ENCODE measurements at regions not wholly inside any gene's neighbourhood (a gene's known extent, or its start where the extent isn't known, plus 50 kb on each side); places are given as distances from the start of the nearest gene placed in this dataset.

DNA sequence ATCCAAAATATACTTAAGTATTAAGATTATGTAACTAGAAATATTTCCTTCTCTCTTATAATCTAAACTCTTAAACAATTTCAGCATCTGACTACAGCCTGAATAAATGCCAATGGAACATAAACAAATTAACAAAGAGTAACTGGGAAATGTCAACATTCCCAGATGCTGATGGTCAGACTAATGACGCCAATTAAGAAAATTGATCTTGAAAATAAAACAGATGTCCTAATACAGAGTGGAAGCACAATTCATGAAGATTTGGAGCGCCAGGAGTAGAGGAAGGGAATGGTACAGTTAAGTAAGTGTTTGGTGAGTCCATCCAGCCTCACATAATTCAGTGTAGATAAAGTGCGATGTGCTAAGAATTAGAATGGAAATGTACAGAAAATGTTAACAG lies 203.7 kb upstream of the NWD2 start:
- no peak for FAIRE-seq
- ChIA-PET CTCF (no interaction called here), POLR2A (no interaction called here)
- 48% methylated on average over 3 of the region's 3 CpGs for WGBS (ENCODE audit: missing lambda C conversion rate)
- no peak for TF ChIP-seq PHF8 (IDR thresholded peaks at IDR 0.05; ENCODE audit: borderline replicate concordance, low read depth)
- no peak for TF ChIP-seq TFCP2L1 (CRISPR knock-in tag; IDR thresholded peaks at IDR 0.05)
- TF ChIP-seq CHD2 (IDR thresholded peaks at IDR 0.05; ENCODE audit: low read length, partially characterized antibody): no peak
- TF ChIP-seq, protein P1, sequence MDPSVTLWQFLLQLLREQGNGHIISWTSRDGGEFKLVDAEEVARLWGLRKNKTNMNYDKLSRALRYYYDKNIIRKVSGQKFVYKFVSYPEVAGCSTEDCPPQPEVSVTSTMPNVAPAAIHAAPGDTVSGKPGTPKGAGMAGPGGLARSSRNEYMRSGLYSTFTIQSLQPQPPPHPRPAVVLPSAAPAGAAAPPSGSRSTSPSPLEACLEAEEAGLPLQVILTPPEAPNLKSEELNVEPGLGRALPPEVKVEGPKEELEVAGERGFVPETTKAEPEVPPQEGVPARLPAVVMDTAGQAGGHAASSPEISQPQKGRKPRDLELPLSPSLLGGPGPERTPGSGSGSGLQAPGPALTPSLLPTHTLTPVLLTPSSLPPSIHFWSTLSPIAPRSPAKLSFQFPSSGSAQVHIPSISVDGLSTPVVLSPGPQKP (IDR thresholded peaks at IDR 0.05; ENCODE audit: low read depth, low read length): no peak
- TF ChIP-seq USF2 (IDR thresholded peaks at IDR 0.05): no peak
- TF ChIP-seq HEYL (CRISPR knock-in tag; IDR thresholded peaks at IDR 0.05): no peak
- TF ChIP-seq RARB (CRISPR knock-in tag; IDR thresholded peaks at IDR 0.05): no peak
- no peak for TF ChIP-seq HOXB13 (CRISPR knock-in tag; IDR thresholded peaks at IDR 0.05; ENCODE audit: low read depth)
- no peak for TF ChIP-seq RNF2 (IDR thresholded peaks at IDR 0.05; ENCODE audit: borderline replicate concordance, low read depth)
- no peak for TF ChIP-seq FOSB (CRISPR knock-in tag; IDR thresholded peaks at IDR 0.05)
- no peak for TF ChIP-seq HOXB5 (CRISPR knock-in tag; IDR thresholded peaks at IDR 0.05)
- no peak for TF ChIP-seq BCL3 (IDR thresholded peaks at IDR 0.05)
- no peak for TF ChIP-seq FOSL2 (IDR thresholded peaks at IDR 0.05)
- TF ChIP-seq FOSL2 (CRISPR knock-in tag; IDR thresholded peaks at IDR 0.05): no peak
- TF ChIP-seq POLR2AphosphoS2 (conservative IDR thresholded peaks at IDR 0.05; ENCODE audit: low read length): no peak
- no peak for TF ChIP-seq SREBF2 (IDR thresholded peaks at IDR 0.05)
- no peak for TF ChIP-seq ESRRA (IDR thresholded peaks at IDR 0.05; ENCODE audit: borderline replicate concordance, low read length)
- no peak for TF ChIP-seq KDM1A (IDR thresholded peaks at IDR 0.05; ENCODE audit: low read depth)
- TF ChIP-seq CEBPB (IDR thresholded peaks at IDR 0.05): no peak
- no peaks in the 10 kb centered on the region for H3K4me1 ChIP-seq
- DNase-seq (ENCODE audit: low read depth in 1 of 2, low spot score in 1 of 2): no peak
- no peaks in the 10 kb centered on the region for H3K9me3 ChIP-seq
- no peak overlapping the region for H3K4me2 ChIP-seq
- no peak for ATAC-seq
- H3K4me3 ChIP-seq: no peak overlapping the region
- H3K27ac ChIP-seq: no peak overlapping the region

GRCh38 chr4:37043342-37043741 lies 201.2 kb upstream of the NWD2 start:
- CTCF ChIA-PET: no interaction called here
- no peak overlapping the region for H3K4me2 ChIP-seq
- ATAC-seq: no peak
- POLR2A ChIA-PET: no interaction called here
- no peak for FAIRE-seq
- 46% methylated on average over 2 of the region's 2 CpGs for WGBS (ENCODE audit: missing lambda C conversion rate)
- no peak for TF ChIP-seq RAD21 (conservative IDR thresholded peaks at IDR 0.05 in 1 of 2, IDR thresholded peaks at IDR 0.05 in 1 of 2)
- no peak for TF ChIP-seq MAFK (IDR thresholded peaks at IDR 0.05; ENCODE audit: partially characterized antibody)
- TF ChIP-seq EHMT2 (IDR thresholded peaks at IDR 0.05; ENCODE audit: low read depth): no peak
- TF ChIP-seq FOSL2 (IDR thresholded peaks at IDR 0.05): no peak
- TF ChIP-seq FOSL2 (CRISPR knock-in tag; IDR thresholded peaks at IDR 0.05): no peak
- no peak for TF ChIP-seq PBX3 (IDR thresholded peaks at IDR 0.05)
- no peak for TF ChIP-seq CBX8 (IDR thresholded peaks at IDR 0.05)
- TF ChIP-seq, protein P2, sequence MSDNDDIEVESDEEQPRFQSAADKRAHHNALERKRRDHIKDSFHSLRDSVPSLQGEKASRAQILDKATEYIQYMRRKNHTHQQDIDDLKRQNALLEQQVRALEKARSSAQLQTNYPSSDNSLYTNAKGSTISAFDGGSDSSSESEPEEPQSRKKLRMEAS (IDR thresholded peaks at IDR 0.05): no peak
- TF ChIP-seq RARB (CRISPR knock-in tag; IDR thresholded peaks at IDR 0.05): no peak
- TF ChIP-seq CHD2 (IDR thresholded peaks at IDR 0.05; ENCODE audit: low read length, partially characterized antibody): no peak
- TF ChIP-seq KDM5A (IDR thresholded peaks at IDR 0.05): no peak
- TF ChIP-seq NPAS2 (CRISPR knock-in tag; IDR thresholded peaks at IDR 0.05; ENCODE audit: borderline replicate concordance): no peak
- no peaks in the 10 kb centered on the region for H3K9me3 ChIP-seq
- H3K4me3 ChIP-seq: no peak overlapping the region
- H3K27ac ChIP-seq: no peak overlapping the region
- DNase-seq (ENCODE audit: low read depth in 1 of 2, low spot score in 1 of 2): no peak
- no peaks in the 10 kb centered on the region for H3K4me1 ChIP-seq
